Keratinocyte (primary cell): ENCODE measurements at regions not wholly inside any gene's neighbourhood (a gene's known extent, or its start where the extent isn't known, plus 50 kb on each side); places are given as distances from the start of the nearest gene placed in this dataset.

Source experiments
- DNase-seq: peaks from one replicate; pipeline ENCODE4 v3.0.0-alpha.2; 2011; ENCODE audit warnings: low read depth, missing footprints, low spot score
- FAIRE-seq: peaks from 2 replicates; lab custom pipeline; 2011; peaks lifted over from hg19 to GRCh38; lab: Jason Lieb, UNC
- H2AFZ ChIP-seq: 2 replicates; pipeline ENCODE4 v1.6.0; 2012; ENCODE audit warnings: low read length, control low read depth, inconsistent platforms; ENCODE audit not compliant: control insufficient read depth
- H3K27ac ChIP-seq: 2 replicates; pipeline ENCODE4 v1.5.1; 2011; ENCODE audit warnings: low read length; ENCODE audit not compliant: control insufficient read depth, insufficient read depth
- H3K27me3 ChIP-seq: 3 replicates; pipeline ENCODE4 v1.6.0; 2011; ENCODE audit warnings: low read length; ENCODE audit not compliant: control insufficient read depth, insufficient read depth; ENCODE audit errors: extremely low read depth
- H3K36me3 ChIP-seq, 2 experiments: 2 replicates in 1 of 2; 3 replicates in 1 of 2; pipeline ENCODE4 v1.5.1; 2011; ENCODE audit warnings: low read length in 2 of 2, mild to moderate bottlenecking in 1 of 2; ENCODE audit not compliant: control insufficient read depth in 2 of 2, insufficient read depth in 2 of 2; ENCODE audit errors: extremely low read depth in 1 of 2
- H3K4me1 ChIP-seq: 3 replicates; pipeline ENCODE4 v1.5.1; 2011; ENCODE audit warnings: low read length; ENCODE audit not compliant: control insufficient read depth, insufficient read depth; ENCODE audit errors: extremely low read depth
- H3K4me2 ChIP-seq: 3 replicates; pipeline ENCODE4 v1.6.0; 2011; ENCODE audit warnings: low read depth, low read length; ENCODE audit not compliant: control insufficient read depth, insufficient read depth; ENCODE audit errors: extremely low read depth
- H3K4me3 ChIP-seq, 3 experiments: fragments of 200-600 bp in 1 of 3; sonication (generic) in 1 of 3; 2 replicates in 2 of 3; 3 replicates in 1 of 3; pipeline ENCODE4 v1.5.1; 2011 to 2016; ENCODE audit warnings: low read length in 3 of 3, mild to moderate bottlenecking in 3 of 3, control low read depth in 2 of 3, inconsistent platforms in 1 of 3, low read depth in 1 of 3, mixed read lengths in 1 of 3, mixed run types in 1 of 3, moderate library complexity in 1 of 3; ENCODE audit not compliant: control insufficient read depth in 2 of 3, insufficient read depth in 2 of 3; ENCODE audit errors: extremely low read depth in 1 of 3
- H3K79me2 ChIP-seq: 2 replicates; pipeline ENCODE4 v1.6.0; 2012; ENCODE audit warnings: low read length; ENCODE audit not compliant: control insufficient read depth, insufficient read depth
- H3K9ac ChIP-seq: 3 replicates; pipeline ENCODE4 v1.6.0; 2011; ENCODE audit warnings: low read length; ENCODE audit not compliant: control insufficient read depth, insufficient read depth; ENCODE audit errors: extremely low read depth
- H3K9me1 ChIP-seq: 3 replicates; pipeline ENCODE4 v1.6.0; 2011; ENCODE audit warnings: low read length; ENCODE audit not compliant: control insufficient read depth, insufficient read depth; ENCODE audit errors: extremely low read depth
- H3K9me3 ChIP-seq: 2 replicates; pipeline ENCODE4 v1.5.1; 2012; ENCODE audit warnings: low read depth, low read length; ENCODE audit not compliant: control insufficient read depth
- H4K20me1 ChIP-seq: 3 replicates; pipeline ENCODE4 v1.6.0; 2011; ENCODE audit warnings: low read length; ENCODE audit not compliant: control insufficient read depth, insufficient read depth; ENCODE audit errors: extremely low read depth
- EZH2 ChIP-seq: IDR thresholded peaks from one replicate; pipeline ENCODE4 v1.6.1; 2012; ENCODE audit warnings: inconsistent platforms, mild to moderate bottlenecking, low read length, moderate library complexity
- dilution Hi-C: fragments of 300-500 bp; cut with MboI; formaldehyde crosslinking; loops from one replicate; pipeline ENCODE4 v1.7.0; 2020; ENCODE audit warnings: low sequenced_read_pairs; ENCODE audit not compliant: extremely low pct_ligation_motif_present
- TF ChIP-seq, protein P1 (sequence below), 3 experiments: IDR thresholded peaks in 1 of 3; conservative IDR thresholded peaks in 1 of 3; optimal IDR thresholded peaks in 1 of 3; 2 replicates in 2 of 3; 3 replicates in 1 of 3; pipeline versions ENCODE3 to v1.5.1; 2011; ENCODE audit warnings: low read length in 3 of 3, mild to moderate bottlenecking in 3 of 3, moderate library complexity in 2 of 3, control low read depth in 1 of 3, inconsistent platforms in 1 of 3; ENCODE audit not compliant: insufficient read depth in 2 of 3; ENCODE audit errors: extremely low read depth in 1 of 3

DNA sequence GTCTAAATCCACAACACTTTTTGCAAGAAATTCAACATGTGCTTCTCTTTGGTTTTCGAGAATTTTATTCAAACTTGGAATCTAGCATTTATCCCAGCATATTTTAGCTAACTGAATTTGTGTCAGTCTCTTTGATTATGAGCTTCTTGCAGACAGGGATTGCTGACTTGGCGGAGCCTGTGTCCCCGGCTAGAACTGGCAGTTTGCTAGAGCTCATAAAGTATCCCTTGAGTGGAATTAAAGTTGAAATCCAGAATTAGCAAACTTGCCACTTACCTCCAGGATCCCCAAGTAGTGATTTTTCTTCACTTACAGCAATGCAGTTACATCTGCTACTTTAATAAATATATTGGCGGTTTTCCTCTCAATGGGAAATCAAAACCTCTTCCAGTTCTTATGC lies 306.9 kb downstream of the AACS start:
- dilution Hi-C loops, result no loop called here
- H3K27me3 ChIP-seq, result no peaks in the 10 kb centered on the region

DNA sequence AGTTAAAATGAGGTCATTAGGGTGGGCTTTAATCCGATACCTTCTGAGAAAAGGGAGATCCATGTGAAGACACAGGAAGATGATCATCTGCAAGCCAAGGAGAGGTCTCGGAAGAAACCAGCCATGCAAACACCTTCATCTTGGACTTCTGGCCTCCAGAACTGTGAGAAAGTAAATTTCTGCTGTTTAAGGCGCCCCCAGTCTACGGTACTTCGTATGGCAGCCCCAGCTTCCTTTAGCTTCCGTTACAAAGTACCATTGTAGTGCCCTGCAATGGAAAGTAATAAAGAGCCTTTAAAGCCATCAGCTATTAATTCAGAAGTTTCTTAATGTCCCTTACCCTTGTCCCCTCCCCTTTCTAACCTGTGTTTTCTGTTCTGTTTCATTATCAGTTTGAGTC lies 308.1 kb downstream of the AACS start:
- dilution Hi-C loops, result no loop called here
- no peaks in the 10 kb centered on the region for H3K27me3 ChIP-seq
- TF ChIP-seq, protein P1, sequence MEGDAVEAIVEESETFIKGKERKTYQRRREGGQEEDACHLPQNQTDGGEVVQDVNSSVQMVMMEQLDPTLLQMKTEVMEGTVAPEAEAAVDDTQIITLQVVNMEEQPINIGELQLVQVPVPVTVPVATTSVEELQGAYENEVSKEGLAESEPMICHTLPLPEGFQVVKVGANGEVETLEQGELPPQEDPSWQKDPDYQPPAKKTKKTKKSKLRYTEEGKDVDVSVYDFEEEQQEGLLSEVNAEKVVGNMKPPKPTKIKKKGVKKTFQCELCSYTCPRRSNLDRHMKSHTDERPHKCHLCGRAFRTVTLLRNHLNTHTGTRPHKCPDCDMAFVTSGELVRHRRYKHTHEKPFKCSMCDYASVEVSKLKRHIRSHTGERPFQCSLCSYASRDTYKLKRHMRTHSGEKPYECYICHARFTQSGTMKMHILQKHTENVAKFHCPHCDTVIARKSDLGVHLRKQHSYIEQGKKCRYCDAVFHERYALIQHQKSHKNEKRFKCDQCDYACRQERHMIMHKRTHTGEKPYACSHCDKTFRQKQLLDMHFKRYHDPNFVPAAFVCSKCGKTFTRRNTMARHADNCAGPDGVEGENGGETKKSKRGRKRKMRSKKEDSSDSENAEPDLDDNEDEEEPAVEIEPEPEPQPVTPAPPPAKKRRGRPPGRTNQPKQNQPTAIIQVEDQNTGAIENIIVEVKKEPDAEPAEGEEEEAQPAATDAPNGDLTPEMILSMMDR (optimal IDR thresholded peaks at IDR 0.05 in 1 of 3, IDR thresholded peaks at IDR 0.05 in 1 of 3, conservative IDR thresholded peaks at IDR 0.05 in 1 of 3; ENCODE audit: extremely low read depth in 1 of 3, insufficient read depth in 2 of 3, low read length in 3 of 3), result no peak
- TF ChIP-seq EZH2, result no peak
- FAIRE-seq (no peak), DNase-seq (no peak)
- no peak overlapping the region for H3K4me3 ChIP-seq
- H3K9me3 ChIP-seq, result no peaks in the 10 kb centered on the region
- no peaks in the 10 kb centered on the region for H3K4me1 ChIP-seq
- no peak overlapping the region for H2AFZ ChIP-seq
- no peaks in the 10 kb centered on the region for H4K20me1 ChIP-seq
- H3K9ac ChIP-seq, result no peak overlapping the region
- H3K9me1 ChIP-seq, result no peaks in the 10 kb centered on the region
- H3K4me2 ChIP-seq, result no peak overlapping the region
- no peaks in the 10 kb centered on the region for H3K79me2 ChIP-seq
- H3K36me3 ChIP-seq, result no peaks in the 10 kb centered on the region
- H3K27ac ChIP-seq, result no peak overlapping the region

More for the DNA sequence above, 306.9 kb downstream of the AACS start:
- H3K9me1 ChIP-seq, result no peaks in the 10 kb centered on the region
- FAIRE-seq, result no peak
- DNase-seq, result no peak
- TF ChIP-seq, protein P1 (optimal IDR thresholded peaks at IDR 0.05 in 1 of 3, IDR thresholded peaks at IDR 0.05 in 1 of 3, conservative IDR thresholded peaks at IDR 0.05 in 1 of 3; ENCODE audit: extremely low read depth in 1 of 3, insufficient read depth in 2 of 3, low read length in 3 of 3), result no peak
- TF ChIP-seq EZH2, result no peak
- H2AFZ ChIP-seq, result no peak overlapping the region
- H3K9me3 ChIP-seq, result no peaks in the 10 kb centered on the region
- no peak overlapping the region for H3K27ac ChIP-seq
- no peaks in the 10 kb centered on the region for H3K4me1 ChIP-seq
- no peaks in the 10 kb centered on the region for H4K20me1 ChIP-seq
- no peak overlapping the region for H3K4me2 ChIP-seq
- no peak overlapping the region for H3K4me3 ChIP-seq
- no peaks in the 10 kb centered on the region for H3K79me2 ChIP-seq
- no peaks in the 10 kb centered on the region for H3K36me3 ChIP-seq
- H3K9ac ChIP-seq, result no peak overlapping the region
